NCI-H82 treated with DMSO at 0.1 percent for 48 hours (cell line): ENCODE measurements at regions not wholly inside any gene's neighbourhood (a gene's known extent, or its start where the extent isn't known, plus 50 kb on each side); places are given as distances from the start of the nearest gene placed in this dataset.
"Not testable (repeated sequence)": the region's sequence is repeated elsewhere in the genome, so short reads cannot be mapped to it uniquely, and the experiment has no call there.

Source experiments
- DNase-seq: peaks from one replicate; lab custom pipeline; 2025; ENCODE audit not compliant: unreplicated experiment; lab: John Stamatoyannopoulos, UW

DNA sequence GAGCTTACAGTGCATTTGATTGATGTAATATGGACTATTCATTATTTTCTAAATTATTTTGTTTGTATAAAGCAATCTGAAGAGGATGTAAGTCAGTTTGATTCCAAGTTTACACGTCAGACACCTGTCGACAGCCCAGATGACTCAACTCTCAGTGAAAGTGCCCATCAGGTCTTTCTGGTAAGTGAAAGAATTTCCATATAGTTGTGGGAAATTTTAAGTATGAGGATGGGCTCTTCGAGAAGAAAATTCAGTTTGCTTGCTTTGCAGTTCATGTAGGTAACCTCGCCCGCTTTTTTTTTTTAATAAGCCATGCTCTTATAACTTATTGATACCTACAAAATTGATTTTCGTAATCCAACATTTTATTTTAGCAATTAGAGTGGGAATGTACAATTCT, 151.6 kb downstream of the CDRT15L2 start:
- not testable (repeated sequence) for DNase-seq

DNA sequence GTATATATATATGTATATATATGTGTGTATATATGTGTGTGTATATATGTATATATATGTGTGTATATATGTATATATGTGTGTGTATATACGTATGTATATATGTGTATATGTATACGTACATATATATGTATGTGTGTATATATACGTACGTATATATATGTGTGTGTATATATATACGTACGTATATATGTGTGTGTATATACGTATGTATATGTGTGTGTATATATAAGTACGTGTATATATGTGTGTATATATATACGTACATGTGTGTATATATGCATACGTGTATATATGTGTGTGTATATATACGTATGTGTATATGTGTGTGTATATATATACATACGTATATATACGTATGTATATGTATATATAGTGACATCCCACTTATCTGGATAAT, 154.4 kb downstream of the CDRT15L2 start:
- DNase-seq = no peak

DNA sequence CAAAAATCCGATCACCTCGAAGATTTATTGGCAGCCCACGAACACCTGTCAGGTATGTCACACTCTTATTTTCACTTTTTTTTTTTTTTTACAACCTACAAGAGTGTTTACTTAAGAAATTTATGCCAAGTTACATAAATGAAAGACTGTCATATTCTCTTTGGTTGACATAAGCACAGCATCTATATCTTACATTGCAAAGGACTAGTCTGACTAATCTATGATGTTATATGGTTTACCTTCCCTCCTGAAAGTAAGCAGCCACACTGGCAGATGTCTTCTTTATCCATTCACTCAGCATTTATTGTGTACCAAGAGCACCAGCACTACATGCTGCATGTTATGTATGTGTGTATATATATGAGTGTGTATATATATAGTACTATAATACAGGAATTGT, 156.3 kb downstream of the CDRT15L2 start:
- no peak for DNase-seq

DNA sequence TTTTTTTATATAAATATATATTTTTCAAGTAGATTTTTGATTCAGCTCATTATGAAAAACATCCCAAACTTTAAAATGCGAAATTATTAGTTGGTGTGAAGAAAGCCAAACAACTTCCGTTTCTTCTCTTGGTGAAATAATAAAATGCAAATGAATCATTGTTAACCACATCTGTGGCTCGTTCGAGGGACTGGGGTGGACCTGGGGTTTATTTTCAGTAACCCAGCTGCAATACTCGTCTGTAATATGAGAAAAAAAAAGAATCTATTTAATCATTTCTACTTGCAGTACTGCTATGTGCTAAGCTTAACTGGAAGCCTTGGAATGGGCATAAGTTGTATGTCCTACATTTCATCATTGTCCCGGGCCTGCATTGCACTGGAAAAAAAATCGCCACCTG, 158.1 kb downstream of the CDRT15L2 start:
- not testable (repeated sequence) for DNase-seq

DNA sequence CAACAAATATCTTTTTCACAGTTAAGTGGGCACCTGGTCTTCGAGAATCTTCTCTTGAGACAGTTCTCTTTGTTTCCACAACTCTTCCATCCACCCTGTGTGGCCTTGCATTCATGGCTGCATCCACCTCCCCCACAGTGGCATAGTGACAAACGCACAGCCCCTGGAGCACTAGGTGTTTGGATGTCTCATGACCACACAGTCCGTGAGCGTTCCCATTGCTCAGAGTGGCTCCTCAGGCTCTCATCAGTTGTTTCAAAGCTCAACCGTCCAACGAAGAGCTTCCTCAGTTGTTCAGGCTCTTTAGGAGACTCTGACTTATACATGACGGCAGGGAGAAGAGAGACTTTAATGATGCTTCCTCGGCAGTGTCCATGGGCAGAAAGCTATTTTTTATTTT, 191.6 kb downstream of the CDRT15L2 start:
- DNase-seq = no peak

DNA sequence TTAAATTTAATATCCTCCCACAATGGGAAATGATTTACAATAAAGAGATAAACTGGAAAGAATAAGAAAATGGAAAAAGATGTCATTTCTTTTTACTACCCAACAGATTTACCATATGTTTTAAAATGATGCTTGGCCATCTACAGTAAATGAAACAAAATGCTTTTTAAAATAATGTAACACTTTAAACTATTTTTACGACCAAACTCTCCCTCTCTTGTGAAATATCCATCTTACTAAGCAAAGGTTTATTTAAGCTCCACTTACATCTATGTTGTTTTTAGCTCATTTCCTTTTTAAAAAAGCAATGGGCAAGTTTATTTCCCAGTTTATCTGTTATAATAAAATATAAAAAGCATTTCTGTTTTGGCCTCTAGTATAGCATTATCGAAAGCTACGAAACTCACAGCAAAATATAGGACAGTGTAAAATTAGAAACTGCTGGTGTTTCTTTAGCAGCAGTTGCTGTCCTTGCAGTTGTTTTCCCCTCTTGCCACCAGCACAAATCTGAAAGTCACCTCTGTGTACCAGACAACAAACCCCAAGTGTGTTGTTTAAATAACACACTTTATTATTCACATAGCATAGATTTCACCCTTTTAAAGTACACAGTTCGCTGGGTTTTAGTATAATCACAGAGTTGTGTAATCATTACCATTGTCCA, 195.1 kb downstream of the CDRT15L2 start:
- DNase-seq = no peak

DNA sequence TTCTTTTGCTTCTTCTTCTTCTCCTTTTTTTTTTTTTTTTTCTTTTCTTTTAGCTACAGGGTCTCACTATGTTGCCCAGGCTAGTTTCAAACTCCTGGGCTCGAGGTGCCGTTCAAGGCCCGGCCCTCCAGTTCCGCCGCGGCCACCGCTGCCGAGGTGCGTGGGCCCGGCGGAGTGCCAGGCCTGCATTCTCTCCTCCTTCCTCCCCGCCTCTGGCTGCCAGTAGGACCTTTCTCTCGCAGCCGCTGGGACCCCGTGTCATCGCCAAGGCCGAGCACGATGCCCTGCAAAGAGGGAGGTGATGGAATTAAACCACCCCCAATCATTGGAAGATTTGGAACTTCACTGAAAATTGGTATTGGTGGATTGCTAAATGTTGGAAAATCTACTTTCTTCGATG, 195.8 kb downstream of the CDRT15L2 start:
- DNase-seq = no peak

DNA sequence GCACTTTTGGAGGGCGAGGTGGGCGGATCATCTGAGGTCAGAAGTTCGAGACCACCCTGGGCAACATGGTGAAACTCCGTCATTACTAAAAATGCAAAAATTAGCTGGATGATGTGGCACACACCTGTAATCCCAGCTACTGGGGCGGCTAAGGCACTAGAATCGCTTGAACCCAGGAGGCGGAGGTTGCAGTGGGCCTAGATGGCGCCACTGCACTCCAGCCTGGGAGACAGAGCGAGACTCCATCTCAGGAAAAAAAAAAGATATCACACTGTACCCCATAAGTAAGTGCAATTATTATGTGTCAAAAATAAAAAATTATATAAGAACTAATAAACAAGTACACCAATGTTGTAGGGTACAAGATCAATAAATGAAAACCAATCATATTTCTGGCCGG, 200.0 kb downstream of the CDRT15L2 start:
- DNase-seq = no peak

DNA sequence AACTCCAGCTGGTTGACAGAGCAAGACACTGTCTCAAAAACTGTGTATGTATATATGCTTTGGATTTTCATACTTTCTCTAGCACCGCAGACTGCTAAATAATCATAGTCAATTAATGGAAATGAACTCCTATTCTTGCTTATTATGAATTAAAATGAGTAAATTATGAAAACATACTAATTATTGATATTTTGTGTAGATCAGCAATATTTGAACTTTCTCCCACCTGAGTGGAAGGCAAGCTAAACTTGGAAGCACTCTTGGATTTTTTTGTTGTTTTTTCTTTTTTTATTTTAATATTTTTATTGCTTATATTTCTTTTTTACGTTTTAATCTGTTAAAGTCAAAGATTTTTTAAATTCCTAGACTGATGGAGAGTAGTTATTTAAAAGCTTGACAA, 201.7 kb downstream of the CDRT15L2 start:
- no peak for DNase-seq

DNA sequence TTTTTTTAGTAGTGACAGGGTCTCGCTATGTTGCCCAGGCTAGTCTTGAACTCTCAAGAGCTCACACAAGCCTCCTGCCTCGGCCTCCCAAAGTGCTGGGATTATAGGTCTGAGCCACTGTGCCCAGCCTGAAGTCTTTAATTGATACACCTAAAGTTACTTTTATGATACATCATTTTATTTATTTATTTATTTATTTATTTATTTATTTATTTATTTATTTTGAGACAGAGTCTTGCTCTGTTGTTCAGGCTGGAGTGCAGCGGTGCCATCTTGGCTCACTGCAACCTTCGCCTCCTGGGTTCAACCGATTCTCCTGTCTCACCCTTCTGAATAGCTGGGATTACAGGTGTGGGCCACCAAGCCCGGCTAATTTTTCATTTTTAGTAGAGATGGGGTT, 202.3 kb downstream of the CDRT15L2 start:
- DNase-seq = not testable (repeated sequence)

DNA sequence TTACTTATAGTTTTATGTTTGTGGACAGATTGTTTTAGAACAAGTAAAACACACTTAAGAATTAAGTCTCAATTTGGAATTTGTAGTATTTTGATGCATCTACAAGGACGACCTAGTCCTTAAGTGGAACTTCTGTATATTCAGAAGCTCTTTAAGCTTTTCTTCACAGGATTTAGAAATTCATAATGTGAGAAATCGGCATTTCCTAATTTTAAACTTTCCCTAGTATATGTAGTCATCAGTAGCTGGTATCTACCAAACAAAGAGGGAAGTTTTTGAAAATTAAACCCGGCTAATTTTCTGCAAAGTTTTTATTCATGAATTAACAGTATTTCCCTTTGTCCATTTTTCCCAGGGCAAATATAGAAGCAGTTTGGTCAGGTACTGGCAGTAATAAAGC, 203.6 kb downstream of the CDRT15L2 start:
- no peak for DNase-seq

DNA sequence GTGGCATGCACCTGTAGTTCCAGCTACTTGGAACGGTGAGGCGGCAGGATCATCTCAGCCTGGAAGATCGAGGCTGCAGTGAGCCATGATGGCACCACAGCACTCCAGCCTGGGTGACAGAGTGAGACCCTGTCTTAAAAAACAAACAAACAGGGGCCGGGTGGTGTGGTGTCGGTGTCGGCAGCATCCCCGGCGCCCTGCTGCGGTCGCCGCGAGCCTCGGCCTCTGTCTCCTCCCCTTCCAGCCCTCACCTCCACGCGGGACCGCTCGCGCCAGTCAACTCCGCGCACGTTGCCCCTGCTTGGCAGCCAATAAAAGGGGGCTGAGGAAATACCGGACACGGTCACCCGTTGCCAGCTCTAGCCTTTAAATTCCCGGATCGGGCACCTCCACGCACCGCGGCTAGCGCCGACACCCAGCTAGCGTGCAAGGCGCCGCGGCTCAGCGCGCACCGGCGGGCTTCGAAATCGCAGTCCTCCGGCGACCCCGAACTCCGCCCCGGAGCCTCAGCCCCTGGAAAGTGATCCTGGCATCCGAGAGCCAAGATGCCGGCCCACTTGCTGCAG, 204.7 kb downstream of the CDRT15L2 start:
- DNase-seq = no peak

DNA sequence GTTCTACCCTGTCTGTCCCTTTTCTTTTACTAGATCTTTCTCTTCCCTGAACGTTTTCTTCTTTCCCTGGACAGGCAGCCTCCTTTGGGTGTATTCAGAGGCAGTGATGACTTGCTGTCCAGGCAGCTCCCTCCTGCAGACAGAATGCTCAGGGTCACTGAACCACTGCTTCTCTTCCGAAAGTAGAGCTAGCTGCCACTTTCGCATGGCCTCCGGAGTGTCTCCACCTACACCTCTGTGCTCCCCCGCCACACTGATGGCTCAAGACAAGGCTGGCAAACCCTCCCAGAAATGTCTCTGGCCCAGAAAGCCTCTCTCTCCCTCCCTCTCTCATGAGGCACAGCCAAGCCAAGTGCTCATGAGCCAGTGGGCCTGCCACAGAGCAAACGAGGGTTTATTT, 207.8 kb downstream of the CDRT15L2 start:
- no peak for DNase-seq

DNA sequence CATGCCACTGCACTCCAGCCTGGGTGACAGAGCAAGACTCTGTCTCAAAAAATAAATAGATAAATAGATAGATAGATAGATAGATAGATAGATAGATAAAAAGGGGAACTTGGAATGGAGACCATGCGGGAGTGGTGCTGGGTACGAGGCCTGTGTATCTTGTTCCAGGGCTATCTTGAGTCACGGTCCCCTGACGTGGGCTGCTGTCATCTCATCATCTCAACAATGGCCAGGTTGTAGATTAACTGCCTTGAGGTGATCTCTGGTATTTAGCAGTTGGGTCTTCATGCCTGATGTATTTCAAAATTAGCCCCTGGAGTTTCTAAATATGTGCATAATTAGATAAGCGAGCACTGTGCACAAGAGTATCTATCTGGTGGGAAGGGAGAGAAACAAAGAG, 212.1 kb downstream of the CDRT15L2 start:
- DNase-seq = no peak

DNA sequence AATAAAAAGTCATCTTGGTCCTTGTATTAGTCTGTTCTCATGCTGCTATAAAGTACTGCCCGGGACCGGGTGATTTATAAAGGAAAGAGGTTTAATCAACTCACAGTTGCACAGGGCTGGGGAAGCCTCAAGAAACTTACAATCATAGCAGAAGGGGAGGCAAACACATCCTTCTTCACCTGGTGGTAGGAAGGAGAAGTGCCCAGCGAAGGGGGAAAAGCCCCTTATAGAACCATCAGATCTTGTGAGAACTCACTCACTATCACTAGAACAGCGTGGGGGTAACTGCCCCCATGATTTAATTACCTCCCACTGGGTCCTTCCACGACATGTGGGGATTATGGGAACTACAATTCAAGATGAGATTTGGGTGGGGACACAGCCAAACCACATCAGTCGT, 215.0 kb downstream of the CDRT15L2 start:
- not testable (repeated sequence) for DNase-seq

DNA sequence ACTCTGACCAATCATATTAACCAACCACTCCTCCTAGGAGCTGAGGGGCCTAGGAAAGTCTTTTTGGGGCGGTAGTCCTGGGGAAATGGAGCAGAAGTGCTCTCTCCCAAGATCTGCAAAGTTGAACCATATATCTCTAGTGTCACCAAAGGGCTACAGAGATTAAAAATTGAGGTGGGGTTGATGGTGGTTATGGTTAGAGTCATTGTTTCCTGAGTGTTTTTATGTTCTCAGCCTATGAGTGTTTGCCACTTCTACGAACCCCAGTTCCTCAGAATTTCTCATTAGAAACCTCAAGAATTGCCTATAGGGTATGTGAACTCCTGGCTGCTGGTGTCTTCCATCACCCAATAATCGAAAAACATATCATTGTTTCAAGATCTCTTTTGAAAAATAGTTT, 217.8 kb downstream of the CDRT15L2 start:
- no peak for DNase-seq

DNA sequence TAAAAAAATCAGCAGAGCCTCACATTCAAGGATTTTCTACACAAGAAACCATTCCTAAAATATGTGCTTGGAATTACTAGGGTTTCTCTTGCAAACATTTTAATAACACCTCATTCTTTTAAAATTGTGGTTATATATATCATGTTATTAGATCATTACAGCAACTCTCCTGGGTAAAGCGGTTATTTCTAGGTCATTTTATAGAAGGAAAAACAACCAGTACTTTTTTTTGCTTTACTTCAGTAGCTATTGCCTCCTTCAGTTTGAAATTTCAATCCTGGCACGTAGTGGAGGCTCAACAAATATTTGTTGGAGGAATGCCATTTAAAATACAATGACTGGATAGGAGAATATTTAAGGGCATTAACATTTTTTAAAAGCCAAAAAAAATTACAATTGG, 220.6 kb downstream of the CDRT15L2 start:
- no peak for DNase-seq

DNA sequence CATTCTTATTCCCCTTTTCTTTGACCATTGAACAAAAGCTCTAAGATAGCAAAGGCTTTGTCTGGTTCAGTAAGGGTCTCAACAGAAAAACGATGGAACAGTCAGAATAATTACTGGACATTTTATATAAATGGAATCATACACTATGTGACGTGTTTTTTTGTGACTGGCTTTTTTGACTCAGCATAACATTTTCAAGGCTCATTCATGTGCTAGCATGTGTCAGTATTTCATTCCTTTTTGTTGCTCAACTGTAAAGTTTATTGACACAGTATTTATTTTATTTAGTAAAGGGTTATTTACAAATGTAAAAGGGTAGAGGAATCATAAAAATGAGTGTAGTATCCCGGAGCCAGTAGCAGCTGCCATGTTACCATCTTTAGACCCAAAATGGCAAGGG, 226.2 kb downstream of the CDRT15L2 start:
- no peak for DNase-seq

DNA sequence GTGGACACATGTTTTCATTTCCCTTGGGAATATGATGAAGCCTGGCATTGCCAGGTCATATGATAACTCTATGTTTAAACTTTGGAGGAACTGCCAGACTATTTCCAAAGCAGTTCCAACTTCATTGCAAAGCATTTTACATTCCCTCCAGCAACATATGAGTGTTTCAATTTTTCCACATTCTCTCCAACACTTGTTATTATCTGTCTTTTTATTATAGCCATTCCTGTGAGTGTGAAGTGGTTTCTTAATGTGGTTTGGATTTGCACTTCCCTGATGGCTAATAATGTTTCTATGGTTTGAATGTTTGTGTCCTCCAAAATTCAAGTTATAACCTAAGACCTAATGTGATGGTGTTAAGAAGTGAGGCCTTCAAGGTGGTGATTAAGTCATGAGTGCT, 228.0 kb downstream of the CDRT15L2 start:
- DNase-seq = not testable (repeated sequence)

DNA sequence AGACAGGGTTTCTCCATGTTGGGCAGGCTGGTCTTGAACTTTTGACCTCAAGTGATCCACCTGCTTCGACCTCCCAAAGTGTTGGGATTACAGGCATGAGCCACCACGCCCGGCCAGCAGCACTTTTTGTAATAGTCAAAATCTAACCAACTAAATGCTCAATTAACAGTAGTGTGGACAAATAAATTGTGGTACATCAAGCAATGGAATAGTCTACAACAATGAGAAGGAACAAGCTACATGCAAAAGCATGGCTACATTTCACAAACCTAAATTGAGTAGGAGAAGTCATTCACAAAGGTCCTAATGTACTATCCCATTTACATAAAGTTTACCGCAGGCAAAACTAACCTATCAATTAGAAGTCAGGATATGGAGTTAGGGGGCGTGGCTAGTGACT, 227.4 kb downstream of the USP22 start:
- DNase-seq = not testable (repeated sequence)

DNA sequence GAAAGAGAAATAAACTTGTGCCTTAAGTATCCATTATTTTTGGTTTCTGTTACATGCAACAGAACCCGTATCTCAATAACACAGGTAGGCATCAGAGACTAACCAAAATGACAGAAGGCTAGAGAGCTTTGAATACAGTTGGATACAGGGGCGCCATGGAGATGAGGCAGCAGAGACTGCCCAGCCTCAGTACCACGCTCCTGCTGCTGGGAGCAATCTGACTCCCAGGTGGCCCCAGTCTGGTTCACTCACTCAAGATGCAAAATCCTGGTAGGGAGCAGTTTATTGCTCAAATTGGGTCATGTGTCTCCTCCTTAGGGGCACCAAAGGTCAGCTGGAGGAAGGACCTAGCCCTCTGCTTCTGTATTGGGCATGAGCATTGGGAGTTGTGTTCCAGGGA, 218.9 kb downstream of the USP22 start:
- DNase-seq = no peak

DNA sequence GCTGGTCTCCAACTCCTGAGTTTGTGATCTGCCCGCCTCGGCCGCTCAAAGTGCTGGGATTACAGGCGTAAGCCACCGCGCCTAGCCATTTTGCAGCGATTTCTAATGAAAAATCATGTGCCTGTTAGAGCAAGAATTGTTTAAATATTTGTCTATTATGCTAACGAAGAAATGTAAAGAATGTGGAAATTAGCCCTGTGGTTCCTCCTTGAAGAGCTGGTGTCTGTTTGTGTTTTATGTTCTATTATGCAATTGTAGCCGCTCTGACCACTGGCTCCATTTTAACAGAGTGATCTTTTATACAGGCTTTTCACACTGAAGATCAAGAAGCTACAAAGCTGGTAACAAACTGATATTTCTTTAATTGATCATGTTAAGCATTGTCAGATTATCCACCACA, 217.3 kb downstream of the USP22 start:
- no peak for DNase-seq

DNA sequence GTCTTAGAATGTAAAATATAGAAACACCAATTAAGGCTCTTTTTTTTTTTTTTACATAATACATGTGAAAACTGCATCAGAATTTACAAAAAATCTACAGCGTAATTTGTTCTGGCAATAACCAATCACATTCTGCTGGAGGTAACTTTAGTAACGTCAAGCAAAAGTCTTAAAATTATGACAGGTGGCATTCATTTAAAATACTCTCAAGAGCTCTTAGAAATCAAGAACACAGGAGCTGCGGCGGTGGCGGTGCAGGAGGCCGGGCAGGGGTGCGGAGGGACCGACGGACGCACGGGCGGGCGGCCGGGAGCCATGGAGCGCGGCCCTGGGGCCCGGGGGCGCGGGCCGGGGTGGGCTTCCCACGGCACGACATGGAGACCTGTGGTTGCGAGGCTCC, 202.4 kb downstream of the USP22 start:
- DNase-seq = not testable (repeated sequence)
